ENCODE measurements at regions not wholly inside any gene's neighbourhood (a gene's known extent, or its start where the extent isn't known, plus 50 kb on each side); places are given as distances from the start of the nearest gene placed in this dataset.
"Not testable (repeated sequence)": the region's sequence is repeated elsewhere in the genome, so short reads cannot be mapped to it uniquely, and the experiment has no call there.

DNA sequence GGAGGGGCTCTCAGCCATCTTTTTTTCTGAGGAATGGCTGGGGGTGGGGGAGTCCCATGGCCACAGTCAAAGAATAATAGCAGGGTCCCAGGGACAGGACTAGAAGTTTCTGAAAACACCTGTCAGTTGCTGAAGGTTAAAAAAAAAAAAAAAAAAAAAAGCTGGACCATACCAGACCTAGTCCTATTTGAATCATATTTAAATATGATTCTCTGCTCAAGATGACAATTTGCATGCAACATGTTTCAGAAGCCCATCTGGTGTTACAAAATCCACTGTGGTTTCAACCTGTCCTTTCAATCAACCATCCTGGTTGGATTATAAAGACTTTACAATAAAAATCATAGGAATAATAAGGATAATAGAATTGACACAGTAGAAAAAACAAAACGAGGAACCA is 153.7 kb downstream of the TENT5C start:
- Histone ChIP-seq H3K27ac (no peak overlapping the region), H3K9me3 (ENCODE audit: low read depth) (no peaks in the 10 kb centered on the region), H3K9me2 (replicated peaks; ENCODE audit: insufficient read depth) (no peaks in the 10 kb centered on the region), H3K4me1 (ENCODE audit: insufficient read depth) (no peaks in the 10 kb centered on the region), H3K36me3 (replicated peaks; ENCODE audit: insufficient read depth, low read depth) (no peaks in the 10 kb centered on the region), H4K20me1 (ENCODE audit: insufficient read depth, poor library complexity, severe bottlenecking) (no peaks in the 10 kb centered on the region), H3K4me3 (no peak overlapping the region), H3K27me3 (no peaks in the 10 kb centered on the region), H3K4me2 (no peak overlapping the region), H2AFZ (no peak overlapping the region), H3K79me2 (no peaks in the 10 kb centered on the region)
- DNase-seq (ENCODE audit: low spot score) = no peak
- no peak for TF ChIP-seq EZH2 (IDR thresholded peaks at IDR 0.05; ENCODE audit: borderline replicate concordance)
- no peak for TF ChIP-seq EZH2phosphoT487 (IDR thresholded peaks at IDR 0.05; ENCODE audit: low read depth, severe bottlenecking, unreplicated experiment)
- TF ChIP-seq, protein P1, sequence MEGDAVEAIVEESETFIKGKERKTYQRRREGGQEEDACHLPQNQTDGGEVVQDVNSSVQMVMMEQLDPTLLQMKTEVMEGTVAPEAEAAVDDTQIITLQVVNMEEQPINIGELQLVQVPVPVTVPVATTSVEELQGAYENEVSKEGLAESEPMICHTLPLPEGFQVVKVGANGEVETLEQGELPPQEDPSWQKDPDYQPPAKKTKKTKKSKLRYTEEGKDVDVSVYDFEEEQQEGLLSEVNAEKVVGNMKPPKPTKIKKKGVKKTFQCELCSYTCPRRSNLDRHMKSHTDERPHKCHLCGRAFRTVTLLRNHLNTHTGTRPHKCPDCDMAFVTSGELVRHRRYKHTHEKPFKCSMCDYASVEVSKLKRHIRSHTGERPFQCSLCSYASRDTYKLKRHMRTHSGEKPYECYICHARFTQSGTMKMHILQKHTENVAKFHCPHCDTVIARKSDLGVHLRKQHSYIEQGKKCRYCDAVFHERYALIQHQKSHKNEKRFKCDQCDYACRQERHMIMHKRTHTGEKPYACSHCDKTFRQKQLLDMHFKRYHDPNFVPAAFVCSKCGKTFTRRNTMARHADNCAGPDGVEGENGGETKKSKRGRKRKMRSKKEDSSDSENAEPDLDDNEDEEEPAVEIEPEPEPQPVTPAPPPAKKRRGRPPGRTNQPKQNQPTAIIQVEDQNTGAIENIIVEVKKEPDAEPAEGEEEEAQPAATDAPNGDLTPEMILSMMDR (IDR thresholded peaks at IDR 0.05; ENCODE audit: poor library complexity) = no peak
- WGBS (ENCODE audit: low lambda C conversion rate, missing lambda C conversion rate) = 67% methylated on average over 1 of the region's 1 CpG

DNA sequence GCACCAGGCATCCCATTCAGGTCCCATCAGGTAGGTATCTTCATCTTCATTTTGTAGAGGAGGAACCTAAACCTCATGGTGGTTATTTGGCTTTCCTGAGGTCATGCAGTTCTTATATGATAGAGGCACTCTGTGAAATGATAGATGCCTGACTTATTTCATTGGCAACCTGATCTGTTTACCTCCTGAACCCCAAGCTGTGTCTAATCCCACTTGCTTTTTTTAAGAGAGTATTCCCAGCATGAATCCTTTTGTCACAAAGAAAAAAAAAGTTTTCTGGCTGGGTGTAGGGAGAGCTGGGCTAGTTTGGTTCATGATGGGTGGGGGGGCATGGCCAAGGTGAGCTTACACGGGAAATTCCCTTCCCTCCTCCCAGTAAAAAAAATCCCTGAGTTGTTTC is 154.2 kb downstream of the TENT5C start:
- Histone ChIP-seq H3K9me2 (replicated peaks; ENCODE audit: insufficient read depth) (no peaks in the 10 kb centered on the region), H3K27ac (no peak overlapping the region), H3K27me3 (no peaks in the 10 kb centered on the region), H4K20me1 (ENCODE audit: insufficient read depth, poor library complexity, severe bottlenecking) (no peaks in the 10 kb centered on the region), H3K9me3 (ENCODE audit: low read depth) (no peaks in the 10 kb centered on the region), H3K4me1 (ENCODE audit: insufficient read depth) (no peaks in the 10 kb centered on the region), H3K4me3 (no peak overlapping the region), H3K36me3 (replicated peaks; ENCODE audit: insufficient read depth, low read depth) (no peaks in the 10 kb centered on the region), H3K4me2 (no peak overlapping the region), H2AFZ (no peak overlapping the region), H3K79me2 (no peaks in the 10 kb centered on the region)
- 60% methylated on average over 1 of the region's 1 CpG for WGBS (ENCODE audit: low lambda C conversion rate, missing lambda C conversion rate)
- no peak for DNase-seq (ENCODE audit: low spot score)
- TF ChIP-seq, protein P1 (IDR thresholded peaks at IDR 0.05; ENCODE audit: poor library complexity) = no peak
- TF ChIP-seq EZH2phosphoT487 (IDR thresholded peaks at IDR 0.05; ENCODE audit: low read depth, severe bottlenecking, unreplicated experiment) (no peak), EZH2 (IDR thresholded peaks at IDR 0.05; ENCODE audit: borderline replicate concordance) (no peak)

DNA sequence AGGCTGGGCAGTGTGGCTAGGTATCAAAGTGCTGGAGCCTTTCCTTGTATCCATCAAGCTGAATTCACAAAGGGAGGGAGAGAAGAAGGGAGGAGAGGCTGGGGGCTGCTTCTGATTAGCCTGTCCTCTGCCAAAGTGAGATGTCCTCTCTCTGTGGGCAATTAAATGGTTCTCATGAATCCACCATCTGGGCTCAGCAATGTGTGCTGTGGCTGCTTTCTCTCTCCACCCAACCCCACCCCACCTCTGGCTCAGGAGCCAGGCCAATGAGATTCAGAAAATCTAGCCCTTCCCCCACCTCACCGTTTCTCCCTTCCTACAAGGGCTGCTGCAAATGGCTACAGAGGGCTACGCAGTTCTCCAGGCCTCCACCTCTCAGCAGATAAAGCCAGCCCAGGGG is 154.6 kb downstream of the TENT5C start:
- no peaks in the 10 kb centered on the region for H4K20me1 ChIP-seq (ENCODE audit: insufficient read depth, poor library complexity, severe bottlenecking)
- H3K4me1 ChIP-seq (ENCODE audit: insufficient read depth) = no peaks in the 10 kb centered on the region
- H3K4me3 ChIP-seq = no peak overlapping the region
- H3K36me3 ChIP-seq (replicated peaks; ENCODE audit: insufficient read depth, low read depth) = no peaks in the 10 kb centered on the region
- WGBS (ENCODE audit: low lambda C conversion rate, missing lambda C conversion rate) = 44% methylated on average over 2 of the region's 2 CpGs
- H3K79me2 ChIP-seq = no peaks in the 10 kb centered on the region
- no peak for DNase-seq (ENCODE audit: low spot score)
- no peak overlapping the region for H3K4me2 ChIP-seq
- H3K27me3 ChIP-seq = no peaks in the 10 kb centered on the region
- H3K9me3 ChIP-seq (ENCODE audit: low read depth) = no peaks in the 10 kb centered on the region
- TF ChIP-seq EZH2 (IDR thresholded peaks at IDR 0.05; ENCODE audit: borderline replicate concordance) = no peak
- TF ChIP-seq, protein P1 (IDR thresholded peaks at IDR 0.05; ENCODE audit: poor library complexity) = no peak
- no peak for TF ChIP-seq EZH2phosphoT487 (IDR thresholded peaks at IDR 0.05; ENCODE audit: low read depth, severe bottlenecking, unreplicated experiment)
- no peaks in the 10 kb centered on the region for H3K9me2 ChIP-seq (replicated peaks; ENCODE audit: insufficient read depth)
- no peak overlapping the region for H2AFZ ChIP-seq
- no peak overlapping the region for H3K27ac ChIP-seq

DNA sequence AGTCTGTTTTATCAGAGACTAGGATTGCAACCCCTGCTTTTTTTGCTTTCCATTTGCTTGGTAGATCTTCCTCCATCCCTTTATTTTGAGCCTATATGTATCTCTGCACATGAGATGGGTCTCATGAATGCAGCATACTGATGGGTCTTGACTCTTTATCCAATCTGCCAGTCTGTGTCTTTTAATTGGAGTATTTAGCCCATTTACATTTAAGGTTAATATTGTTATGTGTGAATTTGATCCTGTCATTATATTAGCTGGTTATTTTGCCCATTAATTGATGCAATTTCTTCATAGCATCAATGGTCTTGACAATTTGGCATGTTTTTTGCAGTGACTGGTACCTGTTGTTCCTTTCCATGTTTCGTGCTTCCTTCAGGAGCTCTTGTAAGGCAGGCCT is 161.7 kb downstream of the GDAP2 start:
- 70% methylated on average over 1 of the region's 1 CpG for WGBS (ENCODE audit: low lambda C conversion rate, missing lambda C conversion rate)
- H3K79me2 ChIP-seq = not testable (repeated sequence)

More for the DNA sequence above, 161.7 kb downstream of the GDAP2 start:
- peaks cover 13% of the 10 kb centered on the region for H3K9me3 ChIP-seq (ENCODE audit: low read depth)
- not testable (repeated sequence) for H3K4me2 ChIP-seq; H3K27ac ChIP-seq; H2AFZ ChIP-seq; H3K4me1 ChIP-seq (ENCODE audit: insufficient read depth); H3K27me3 ChIP-seq; H4K20me1 ChIP-seq (ENCODE audit: insufficient read depth, poor library complexity, severe bottlenecking); H3K9me2 ChIP-seq (replicated peaks; ENCODE audit: insufficient read depth); H3K4me3 ChIP-seq; H3K36me3 ChIP-seq (replicated peaks; ENCODE audit: insufficient read depth, low read depth); DNase-seq (ENCODE audit: low spot score)

Measured in hepatocyte (in vitro differentiated cells).